ENCODE measurements at regions not wholly inside any gene's neighbourhood (a gene's known extent, or its start where the extent isn't known, plus 50 kb on each side); places are given as distances from the start of the nearest gene placed in this dataset.

GRCh38 chr3:36060950-36061349, 319.4 kb upstream of the STAC start:
- TF ChIP-seq CTCF (IDR thresholded peaks at IDR 0.05) (no peak), POLR2A (IDR thresholded peaks at IDR 0.05) (no peak)
